HEK293 (cell line): ENCODE measurements at regions not wholly inside any gene's neighbourhood (a gene's known extent, or its start where the extent isn't known, plus 50 kb on each side); places are given as distances from the start of the nearest gene placed in this dataset.

Experiments
- CTCF ChIP-seq: fragments of 450-650 bp; formaldehyde crosslinking; IDR thresholded peaks from 2 replicates; pipeline ENCODE4 v1.5.1; 2016; ENCODE audit warnings: missing biosample characterization, missing genetic modification characterization
- IKZF3 ChIP-seq: fragments of 450-650 bp; IDR thresholded peaks from 2 replicates; pipeline ENCODE4 v1.5.0; 2018; ENCODE audit warnings: missing biosample characterization, mild to moderate bottlenecking, missing genetic modification characterization, moderate library complexity
- MYNN ChIP-seq: fragments of 450-650 bp; formaldehyde crosslinking; IDR thresholded peaks from 2 replicates; pipeline ENCODE4 v1.5.1; 2016; ENCODE audit warnings: missing biosample characterization, missing genetic modification characterization, borderline replicate concordance
- PRDM1 ChIP-seq: fragments of 450-650 bp; formaldehyde crosslinking; IDR thresholded peaks from 2 replicates; pipeline ENCODE4; 2016; ENCODE audit warnings: missing biosample characterization, missing genetic modification characterization
- SALL2 ChIP-seq: fragments of 450-650 bp; formaldehyde crosslinking; IDR thresholded peaks from 2 replicates; pipeline ENCODE4 v1.5.0; 2017; ENCODE audit warnings: missing biosample characterization, mild to moderate bottlenecking, missing genetic modification characterization, borderline replicate concordance
- YY1 ChIP-seq: fragments of 450-650 bp; formaldehyde crosslinking; IDR thresholded peaks from 2 replicates; pipeline ENCODE4 v1.5.1; 2018; ENCODE audit warnings: missing biosample characterization, missing genetic modification characterization
- ZEB2 ChIP-seq: fragments of 450-650 bp; formaldehyde crosslinking; IDR thresholded peaks from 2 replicates; pipeline ENCODE4 v1.5.1; 2016; ENCODE audit warnings: missing biosample characterization, missing genetic modification characterization
- ZNF274 ChIP-seq, 2 experiments: fragments of 200-500 bp in 1 of 2; fragments of 450-650 bp in 1 of 2; sonication (Bioruptor generic) in 1 of 2; formaldehyde crosslinking in 1 of 2; IDR thresholded peaks; 2 replicates each; pipeline versions ENCODE4 v1.5.1 to v1.6.1; 2014 to 2016; ENCODE audit warnings: borderline replicate concordance in 1 of 2, inconsistent platforms in 1 of 2, low read length in 1 of 2, missing biosample characterization in 1 of 2, missing genetic modification characterization in 1 of 2
- TF ChIP-seq, protein P1 (sequence below): fragments of 450-650 bp; formaldehyde crosslinking; IDR thresholded peaks from 2 replicates; pipeline ENCODE4 v1.5.1; 2016; ENCODE audit warnings: missing biosample characterization, missing genetic modification characterization
- TF ChIP-seq, protein P2 (sequence below): fragments of 450-650 bp; formaldehyde crosslinking; IDR thresholded peaks from 2 replicates; pipeline ENCODE4 v1.5.1; 2017; ENCODE audit warnings: missing biosample characterization, mild to moderate bottlenecking, missing genetic modification characterization, moderate library complexity
- TF ChIP-seq, protein P3 (sequence below): fragments of 450-650 bp; formaldehyde crosslinking; optimal IDR thresholded peaks from 2 replicates; pipeline ENCODE3; 2016; ENCODE audit warnings: missing biosample characterization, mild to moderate bottlenecking, missing genetic modification characterization
- TF ChIP-seq, protein P4 (sequence below): fragments of 450-650 bp; formaldehyde crosslinking; IDR thresholded peaks from 2 replicates; pipeline ENCODE4 v1.5.1; 2016; ENCODE audit warnings: missing biosample characterization, missing genetic modification characterization, borderline replicate concordance

- TF ChIP-seq SALL2 (tag by site-specific recombination): no peak
- no peak for TF ChIP-seq IKZF3
- no peak for TF ChIP-seq CTCF (tag by site-specific recombination)
- no peak for TF ChIP-seq ZEB2 (tag by site-specific recombination)
- TF ChIP-seq, protein P1, sequence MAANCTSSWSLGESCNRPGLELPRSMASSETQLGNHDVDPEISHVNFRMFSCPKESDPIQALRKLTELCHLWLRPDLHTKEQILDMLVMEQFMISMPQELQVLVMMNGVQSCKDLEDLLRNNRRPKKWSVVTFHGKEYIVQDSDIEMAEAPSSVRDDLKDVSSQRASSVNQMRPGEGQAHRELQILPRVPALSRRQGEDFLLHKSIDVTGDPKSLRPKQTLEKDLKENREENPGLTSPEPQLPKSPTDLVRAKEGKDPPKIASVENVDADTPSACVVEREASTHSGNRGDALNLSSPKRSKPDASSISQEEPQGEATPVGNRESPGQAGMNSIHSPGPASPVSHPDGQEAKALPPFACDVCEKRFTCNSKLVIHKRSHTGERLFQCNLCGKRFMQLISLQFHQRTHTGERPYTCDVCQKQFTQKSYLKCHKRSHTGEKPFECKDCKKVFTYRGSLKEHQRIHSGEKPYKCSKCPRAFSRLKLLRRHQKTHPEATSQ: no peak
- TF ChIP-seq MYNN: no peak
- TF ChIP-seq, protein P2, sequence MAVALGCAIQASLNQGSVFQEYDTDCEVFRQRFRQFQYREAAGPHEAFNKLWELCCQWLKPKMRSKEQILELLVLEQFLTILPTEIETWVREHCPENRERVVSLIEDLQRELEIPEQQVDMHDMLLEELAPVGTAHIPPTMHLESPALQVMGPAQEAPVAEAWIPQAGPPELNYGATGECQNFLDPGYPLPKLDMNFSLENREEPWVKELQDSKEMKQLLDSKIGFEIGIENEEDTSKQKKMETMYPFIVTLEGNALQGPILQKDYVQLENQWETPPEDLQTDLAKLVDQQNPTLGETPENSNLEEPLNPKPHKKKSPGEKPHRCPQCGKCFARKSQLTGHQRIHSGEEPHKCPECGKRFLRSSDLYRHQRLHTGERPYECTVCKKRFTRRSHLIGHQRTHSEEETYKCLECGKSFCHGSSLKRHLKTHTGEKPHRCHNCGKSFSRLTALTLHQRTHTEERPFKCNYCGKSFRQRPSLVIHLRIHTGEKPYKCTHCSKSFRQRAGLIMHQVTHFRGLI (tag by site-specific recombination): no peak
- no peak for TF ChIP-seq PRDM1 (tag by site-specific recombination)
- TF ChIP-seq, protein P3, sequence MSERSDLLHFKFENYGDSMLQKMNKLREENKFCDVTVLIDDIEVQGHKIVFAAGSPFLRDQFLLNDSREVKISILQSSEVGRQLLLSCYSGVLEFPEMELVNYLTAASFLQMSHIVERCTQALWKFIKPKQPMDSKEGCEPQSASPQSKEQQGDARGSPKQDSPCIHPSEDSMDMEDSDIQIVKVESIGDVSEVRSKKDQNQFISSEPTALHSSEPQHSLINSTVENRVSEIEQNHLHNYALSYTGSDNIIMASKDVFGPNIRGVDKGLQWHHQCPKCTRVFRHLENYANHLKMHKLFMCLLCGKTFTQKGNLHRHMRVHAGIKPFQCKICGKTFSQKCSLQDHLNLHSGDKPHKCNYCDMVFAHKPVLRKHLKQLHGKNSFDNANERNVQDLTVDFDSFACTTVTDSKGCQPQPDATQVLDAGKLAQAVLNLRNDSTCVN (tag by site-specific recombination): no peak
- TF ChIP-seq ZNF274 (IDR thresholded peaks at IDR 0.05; ENCODE audit: low read length): no peak
- TF ChIP-seq ZNF274 (tag by site-specific recombination; IDR thresholded peaks at IDR 0.05; ENCODE audit: borderline replicate concordance): no peak
- no peak for TF ChIP-seq YY1 (tag by site-specific recombination)
- TF ChIP-seq, protein P4, sequence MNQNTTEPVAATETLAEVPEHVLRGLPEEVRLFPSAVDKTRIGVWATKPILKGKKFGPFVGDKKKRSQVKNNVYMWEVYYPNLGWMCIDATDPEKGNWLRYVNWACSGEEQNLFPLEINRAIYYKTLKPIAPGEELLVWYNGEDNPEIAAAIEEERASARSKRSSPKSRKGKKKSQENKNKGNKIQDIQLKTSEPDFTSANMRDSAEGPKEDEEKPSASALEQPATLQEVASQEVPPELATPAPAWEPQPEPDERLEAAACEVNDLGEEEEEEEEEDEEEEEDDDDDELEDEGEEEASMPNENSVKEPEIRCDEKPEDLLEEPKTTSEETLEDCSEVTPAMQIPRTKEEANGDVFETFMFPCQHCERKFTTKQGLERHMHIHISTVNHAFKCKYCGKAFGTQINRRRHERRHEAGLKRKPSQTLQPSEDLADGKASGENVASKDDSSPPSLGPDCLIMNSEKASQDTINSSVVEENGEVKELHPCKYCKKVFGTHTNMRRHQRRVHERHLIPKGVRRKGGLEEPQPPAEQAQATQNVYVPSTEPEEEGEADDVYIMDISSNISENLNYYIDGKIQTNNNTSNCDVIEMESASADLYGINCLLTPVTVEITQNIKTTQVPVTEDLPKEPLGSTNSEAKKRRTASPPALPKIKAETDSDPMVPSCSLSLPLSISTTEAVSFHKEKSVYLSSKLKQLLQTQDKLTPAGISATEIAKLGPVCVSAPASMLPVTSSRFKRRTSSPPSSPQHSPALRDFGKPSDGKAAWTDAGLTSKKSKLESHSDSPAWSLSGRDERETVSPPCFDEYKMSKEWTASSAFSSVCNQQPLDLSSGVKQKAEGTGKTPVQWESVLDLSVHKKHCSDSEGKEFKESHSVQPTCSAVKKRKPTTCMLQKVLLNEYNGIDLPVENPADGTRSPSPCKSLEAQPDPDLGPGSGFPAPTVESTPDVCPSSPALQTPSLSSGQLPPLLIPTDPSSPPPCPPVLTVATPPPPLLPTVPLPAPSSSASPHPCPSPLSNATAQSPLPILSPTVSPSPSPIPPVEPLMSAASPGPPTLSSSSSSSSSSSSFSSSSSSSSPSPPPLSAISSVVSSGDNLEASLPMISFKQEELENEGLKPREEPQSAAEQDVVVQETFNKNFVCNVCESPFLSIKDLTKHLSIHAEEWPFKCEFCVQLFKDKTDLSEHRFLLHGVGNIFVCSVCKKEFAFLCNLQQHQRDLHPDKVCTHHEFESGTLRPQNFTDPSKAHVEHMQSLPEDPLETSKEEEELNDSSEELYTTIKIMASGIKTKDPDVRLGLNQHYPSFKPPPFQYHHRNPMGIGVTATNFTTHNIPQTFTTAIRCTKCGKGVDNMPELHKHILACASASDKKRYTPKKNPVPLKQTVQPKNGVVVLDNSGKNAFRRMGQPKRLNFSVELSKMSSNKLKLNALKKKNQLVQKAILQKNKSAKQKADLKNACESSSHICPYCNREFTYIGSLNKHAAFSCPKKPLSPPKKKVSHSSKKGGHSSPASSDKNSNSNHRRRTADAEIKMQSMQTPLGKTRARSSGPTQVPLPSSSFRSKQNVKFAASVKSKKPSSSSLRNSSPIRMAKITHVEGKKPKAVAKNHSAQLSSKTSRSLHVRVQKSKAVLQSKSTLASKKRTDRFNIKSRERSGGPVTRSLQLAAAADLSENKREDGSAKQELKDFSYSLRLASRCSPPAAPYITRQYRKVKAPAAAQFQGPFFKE (tag by site-specific recombination): no peak
These were observed 71.7 kb upstream of the ZNRF2 start for GRCh38 chr7:30212701-30213111.
